Colonic mucosa (tissue), 4 donors: ENCODE measurements at regions not wholly inside any gene's neighbourhood (a gene's known extent, or its start where the extent isn't known, plus 50 kb on each side); places are given as distances from the start of the nearest gene placed in this dataset.

Source experiments
- DNase-seq: peaks from one replicate; pipeline ENCODE4 v3.0.0-alpha.2; 2020
- H3K27ac ChIP-seq: fragments of 200-600 bp; one replicate; pipeline ENCODE4 v1.8.0; 2021
- H3K27me3 ChIP-seq: fragments of 200-600 bp; one replicate; pipeline ENCODE4 v1.8.0; 2021
- H3K36me3 ChIP-seq: fragments of 200-600 bp; one replicate; pipeline ENCODE4 v1.8.0; 2021
- H3K4me1 ChIP-seq: fragments of 200-600 bp; one replicate; pipeline ENCODE4 v1.8.0; 2021; ENCODE audit warnings: mild to moderate bottlenecking
- H3K4me3 ChIP-seq: fragments of 200-600 bp; one replicate; pipeline ENCODE4 v1.8.0; 2021
- H3K9ac ChIP-seq, 2 donors: one replicate each; pipeline ENCODE4 v1.7.0; 2013; ENCODE audit warnings: control low read depth in 2 of 2, low read depth in 2 of 2, low read length in 2 of 2
- H3K9me3 ChIP-seq: fragments of 200-600 bp; one replicate; pipeline ENCODE4 v1.8.0; 2021
- CTCF ChIP-seq: fragments of 200-600 bp; IDR thresholded peaks from one replicate; pipeline ENCODE4 v1.8.0; 2022; ENCODE audit warnings: antibody characterized with exemption, mild to moderate bottlenecking
- intact Hi-C: fragments of 100-400 bp; cut with DNase I; formaldehyde crosslinking; loops from one replicate; pipeline ENCODE4 v1.14.1; 2022
- donor health status: healthy.
- donor health status: DM: no; HTN: no; CAD: no.
- donor health status: DM: no; HTN: no; CAD: no.

- no peaks in the 10 kb centered on the region for H3K4me1 ChIP-seq
- H3K4me3 ChIP-seq, result no peak overlapping the region
- no peaks in the 10 kb centered on the region for H3K9me3 ChIP-seq
- intact Hi-C loops, result no loop called here
- TF ChIP-seq CTCF, result no peak
- no peak overlapping the region for H3K27ac ChIP-seq
- H3K36me3 ChIP-seq, result no peaks in the 10 kb centered on the region
- DNase-seq, result no peak
- no peaks in the 10 kb centered on the region for H3K27me3 ChIP-seq
- no peak overlapping the region for H3K9ac ChIP-seq
Observed at GRCh38 chr1:209491897-209492296, 91.6 kb upstream of the CAMK1G start.

GRCh38 chr1:209493559-209493958 is 90.0 kb upstream of the CAMK1G start:
- intact Hi-C loops, result no loop called here
- no peaks in the 10 kb centered on the region for H3K36me3 ChIP-seq
- no peak for TF ChIP-seq CTCF
- no peak overlapping the region for H3K27ac ChIP-seq
- H3K27me3 ChIP-seq, result no peaks in the 10 kb centered on the region
- no peak overlapping the region for H3K9ac ChIP-seq
- no peak overlapping the region for H3K4me3 ChIP-seq
- no peak for DNase-seq
- no peaks in the 10 kb centered on the region for H3K4me1 ChIP-seq
- H3K9me3 ChIP-seq, result no peaks in the 10 kb centered on the region

DNA sequence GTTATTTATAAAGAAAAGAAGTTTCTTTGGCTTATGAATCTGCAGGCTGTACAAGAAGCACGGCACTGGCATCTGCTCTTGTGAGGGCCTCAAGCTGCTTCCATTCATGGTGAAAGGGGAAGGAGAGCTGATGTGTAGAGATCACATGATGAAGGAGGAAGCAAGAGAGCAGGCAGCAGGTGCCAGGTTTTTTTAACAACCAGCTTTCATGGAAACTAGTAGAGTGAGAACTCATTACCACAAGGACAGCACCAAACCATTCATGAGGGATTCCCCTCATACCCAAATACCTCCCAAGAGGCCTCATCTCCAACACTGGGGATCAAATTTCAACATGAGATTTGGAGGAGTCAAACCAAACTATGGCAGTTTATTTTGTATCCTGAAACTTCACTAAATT is 85.8 kb upstream of the CAMK1G start:
- Histone ChIP-seq H3K36me3 (no peaks in the 10 kb centered on the region), H3K4me1 (no peaks in the 10 kb centered on the region), H3K9me3 (no peaks in the 10 kb centered on the region), H3K9ac (no peak overlapping the region), H3K4me3 (no peak overlapping the region), H3K27ac (no peak overlapping the region), H3K27me3 (no peaks in the 10 kb centered on the region)
- DNase-seq, result no peak
- intact Hi-C loops, result no loop called here
- TF ChIP-seq CTCF, result no peak

- H3K36me3 ChIP-seq, result no peaks in the 10 kb centered on the region
- H3K9me3 ChIP-seq, result no peaks in the 10 kb centered on the region
- no peak overlapping the region for H3K9ac ChIP-seq
- intact Hi-C loops, result no loop called here
- no peak overlapping the region for H3K4me3 ChIP-seq
- H3K4me1 ChIP-seq, result no peaks in the 10 kb centered on the region
- no peak for TF ChIP-seq CTCF
- no peak for DNase-seq
- no peaks in the 10 kb centered on the region for H3K27me3 ChIP-seq
- no peak overlapping the region for H3K27ac ChIP-seq
Observed at GRCh38 chr1:209500993-209501392, 82.5 kb upstream of the CAMK1G start.

DNA sequence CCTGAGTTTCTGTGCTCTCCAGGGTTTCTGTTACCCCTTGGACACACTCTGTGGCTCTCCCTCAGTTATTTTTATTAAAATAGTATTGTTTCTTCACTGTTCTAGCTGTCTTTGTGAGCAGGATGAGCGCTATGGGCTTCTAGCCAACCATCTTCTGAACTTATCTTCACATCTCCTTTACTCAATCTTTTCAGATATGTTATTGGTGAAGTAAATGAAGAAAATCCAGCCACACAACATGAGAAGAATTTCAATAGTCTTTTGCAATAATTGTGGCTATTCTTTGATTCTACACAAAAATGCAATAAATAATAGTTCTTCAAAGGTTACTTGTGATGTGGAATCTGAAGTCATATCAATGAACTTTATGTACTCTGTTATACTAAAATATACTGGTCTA is 80.3 kb upstream of the CAMK1G start:
- Histone ChIP-seq H3K9me3 (no peaks in the 10 kb centered on the region), H3K36me3 (no peaks in the 10 kb centered on the region), H3K4me1 (no peaks in the 10 kb centered on the region), H3K27me3 (no peaks in the 10 kb centered on the region), H3K9ac (no peak overlapping the region), H3K27ac (no peak overlapping the region), H3K4me3 (no peak overlapping the region)
- intact Hi-C loops, result no loop called here
- DNase-seq, result no peak
- no peak for TF ChIP-seq CTCF

GRCh38 chr1:209504571-209504970 is 78.9 kb upstream of the CAMK1G start:
- H3K27ac ChIP-seq, result no peak overlapping the region
- H3K4me3 ChIP-seq, result no peak overlapping the region
- no peaks in the 10 kb centered on the region for H3K4me1 ChIP-seq
- no peaks in the 10 kb centered on the region for H3K36me3 ChIP-seq
- intact Hi-C loops, result no loop called here
- H3K9me3 ChIP-seq, result no peaks in the 10 kb centered on the region
- no peaks in the 10 kb centered on the region for H3K27me3 ChIP-seq
- no peak overlapping the region for H3K9ac ChIP-seq
- no peak for TF ChIP-seq CTCF
- DNase-seq, result no peak
